Smooth muscle cell (in vitro differentiated cells): ENCODE measurements at regions not wholly inside any gene's neighbourhood (a gene's known extent, or its start where the extent isn't known, plus 50 kb on each side); places are given as distances from the start of the nearest gene placed in this dataset.
A peak's percentile ranks its signal among the peaks of the same experiment; 100 is the strongest.

Experiments
- DNase-seq: peaks from one replicate; lab custom pipeline; 2025; ENCODE audit not compliant: unreplicated experiment; lab: John Stamatoyannopoulos, UW
- H2AFZ ChIP-seq: fragments of 200-600 bp; sonication (generic); 2 replicates; pipeline ENCODE4 v1.6.0; 2016; ENCODE audit warnings: antibody characterized with exemption, low read depth, mild to moderate bottlenecking
- H3F3A ChIP-seq: fragments of 200-600 bp; sonication (generic); 2 replicates; pipeline ENCODE4 v1.6.0; 2017; ENCODE audit warnings: antibody characterized with exemption, low read depth
- H3K27ac ChIP-seq: fragments of 200-600 bp; sonication (generic); 2 replicates; pipeline ENCODE4 v1.5.1; 2016; ENCODE audit warnings: low read depth, mild to moderate bottlenecking
- H3K27me3 ChIP-seq: fragments of 200-600 bp; sonication (generic); 2 replicates; pipeline ENCODE4 v1.6.1; 2016; ENCODE audit warnings: low read depth, mild to moderate bottlenecking
- H3K36me3 ChIP-seq: fragments of 200-600 bp; sonication (generic); 2 replicates; pipeline ENCODE4 v1.5.1; 2016; ENCODE audit warnings: low read depth
- H3K4me1 ChIP-seq: fragments of 200-600 bp; sonication (generic); 2 replicates; pipeline ENCODE4 v1.5.1; 2016; ENCODE audit warnings: low read depth
- H3K4me2 ChIP-seq: fragments of 200-600 bp; sonication (generic); 2 replicates; pipeline ENCODE4 v1.6.0; 2016; ENCODE audit warnings: mild to moderate bottlenecking
- H3K4me3 ChIP-seq: fragments of 200-600 bp; sonication (generic); 2 replicates; pipeline ENCODE4 v1.5.1; 2016; ENCODE audit warnings: mild to moderate bottlenecking
- H3K79me2 ChIP-seq: fragments of 200-600 bp; sonication (generic); 2 replicates; pipeline ENCODE4 v1.6.0; 2016; ENCODE audit warnings: low read depth, mild to moderate bottlenecking
- H3K9ac ChIP-seq: fragments of 200-600 bp; sonication (generic); 2 replicates; pipeline ENCODE4 v1.6.0; 2016; ENCODE audit warnings: low read depth
- H3K9me3 ChIP-seq: fragments of 200-600 bp; sonication (generic); replicated peaks from 2 replicates; pipeline ENCODE4 v1.5.1; 2016; ENCODE audit warnings: low read depth
- H4K20me1 ChIP-seq: fragments of 200-600 bp; sonication (generic); 2 replicates; pipeline ENCODE4 v1.6.0; 2016; ENCODE audit warnings: low read depth
- CTCF ChIP-seq: fragments of 200-600 bp; sonication (generic); IDR thresholded peaks from 2 replicates; pipeline ENCODE4 v1.5.1; 2017; ENCODE audit warnings: borderline replicate concordance, mild to moderate bottlenecking, antibody characterized with exemption; ENCODE audit not compliant: insufficient read depth, poor library complexity, severe bottlenecking
- WGBS: methylation state at CpG from one replicate; pipeline ENCODE4 v1.1.7; 2016; ENCODE audit warnings: low lambda C conversion rate; 5-methylcytosine and 5-hydroxymethylcytosine counted together

GRCh38 chr12:67520606-67521005 lies 127.9 kb upstream of the DYRK2 start:
- Histone ChIP-seq H2AFZ (no peak overlapping the region), H3K36me3 (no peaks in the 10 kb centered on the region), H3K79me2 (no peaks in the 10 kb centered on the region), H3K27me3 (no peaks in the 10 kb centered on the region), H3F3A (peaks cover 11% of the 10 kb centered on the region), H3K9me3 (no peaks in the 10 kb centered on the region), H4K20me1 (no peaks in the 10 kb centered on the region), H3K4me2 (peak overlapping the region; percentile 70), H3K27ac (peak overlapping the region; percentile 71), H3K4me1 (peaks cover 22% of the 10 kb centered on the region), H3K4me3 (no peak overlapping the region), H3K9ac (no peak overlapping the region)
- no peak for TF ChIP-seq CTCF
- no peak for DNase-seq
- 19% methylated on average over 3 of the region's 3 CpGs for WGBS

GRCh38 chr12:67522222-67522621 lies 126.3 kb upstream of the DYRK2 start:
- H3K4me1 ChIP-seq, result peaks cover 22% of the 10 kb centered on the region

GRCh38 chr12:67523538-67523937 lies 125.0 kb upstream of the DYRK2 start:
- Histone ChIP-seq H3K4me2 (no peak overlapping the region), H3K27me3 (no peaks in the 10 kb centered on the region), H3K4me1 (peaks cover 22% of the 10 kb centered on the region), H3F3A (peaks cover 11% of the 10 kb centered on the region), H3K79me2 (no peaks in the 10 kb centered on the region), H3K9me3 (no peaks in the 10 kb centered on the region), H3K27ac (no peak overlapping the region), H4K20me1 (no peaks in the 10 kb centered on the region), H3K4me3 (no peak overlapping the region), H3K36me3 (no peaks in the 10 kb centered on the region), H3K9ac (no peak overlapping the region), H2AFZ (no peak overlapping the region)
- no peak for DNase-seq
- no peak for TF ChIP-seq CTCF
- WGBS, result 94% methylated on average over 6 of the region's 6 CpGs

More at GRCh38 chr12:67522222-67522621, 126.3 kb upstream of the DYRK2 start:
- Histone ChIP-seq H3K27me3 (no peaks in the 10 kb centered on the region), H3K4me3 (no peak overlapping the region), H3K36me3 (no peaks in the 10 kb centered on the region), H3F3A (peaks cover 11% of the 10 kb centered on the region), H3K4me2 (peak overlapping the region; percentile 70), H4K20me1 (no peaks in the 10 kb centered on the region), H3K79me2 (no peaks in the 10 kb centered on the region), H2AFZ (no peak overlapping the region), H3K9me3 (no peaks in the 10 kb centered on the region), H3K9ac (no peak overlapping the region), H3K27ac (no peak overlapping the region)
- DNase-seq, result no peak
- WGBS, result 46% methylated on average over 5 of the region's 5 CpGs
- no peak for TF ChIP-seq CTCF

GRCh38 chr12:67524861-67525616 lies 123.5 kb upstream of the DYRK2 start:
- Histone ChIP-seq H3K4me3 (no peak overlapping the region), H3K27me3 (no peaks in the 10 kb centered on the region), H3K4me1 (peaks cover 18% of the 10 kb centered on the region), H3K4me2 (no peak overlapping the region), H3K36me3 (no peaks in the 10 kb centered on the region), H4K20me1 (no peaks in the 10 kb centered on the region), H3K9ac (no peak overlapping the region), H2AFZ (no peak overlapping the region), H3F3A (peaks cover 11% of the 10 kb centered on the region), H3K27ac (no peak overlapping the region), H3K9me3 (no peaks in the 10 kb centered on the region), H3K79me2 (no peaks in the 10 kb centered on the region)
- TF ChIP-seq CTCF, result no peak
- DNase-seq, result no peak
- WGBS, result 66% methylated on average over 11 of the region's 11 CpGs
